ENCODE measurements at regions not wholly inside any gene's neighbourhood (a gene's known extent, or its start where the extent isn't known, plus 50 kb on each side); places are given as distances from the start of the nearest gene placed in this dataset.
"Not testable (repeated sequence)": the region's sequence is repeated elsewhere in the genome, so short reads cannot be mapped to it uniquely, and the experiment has no call there.

DNA sequence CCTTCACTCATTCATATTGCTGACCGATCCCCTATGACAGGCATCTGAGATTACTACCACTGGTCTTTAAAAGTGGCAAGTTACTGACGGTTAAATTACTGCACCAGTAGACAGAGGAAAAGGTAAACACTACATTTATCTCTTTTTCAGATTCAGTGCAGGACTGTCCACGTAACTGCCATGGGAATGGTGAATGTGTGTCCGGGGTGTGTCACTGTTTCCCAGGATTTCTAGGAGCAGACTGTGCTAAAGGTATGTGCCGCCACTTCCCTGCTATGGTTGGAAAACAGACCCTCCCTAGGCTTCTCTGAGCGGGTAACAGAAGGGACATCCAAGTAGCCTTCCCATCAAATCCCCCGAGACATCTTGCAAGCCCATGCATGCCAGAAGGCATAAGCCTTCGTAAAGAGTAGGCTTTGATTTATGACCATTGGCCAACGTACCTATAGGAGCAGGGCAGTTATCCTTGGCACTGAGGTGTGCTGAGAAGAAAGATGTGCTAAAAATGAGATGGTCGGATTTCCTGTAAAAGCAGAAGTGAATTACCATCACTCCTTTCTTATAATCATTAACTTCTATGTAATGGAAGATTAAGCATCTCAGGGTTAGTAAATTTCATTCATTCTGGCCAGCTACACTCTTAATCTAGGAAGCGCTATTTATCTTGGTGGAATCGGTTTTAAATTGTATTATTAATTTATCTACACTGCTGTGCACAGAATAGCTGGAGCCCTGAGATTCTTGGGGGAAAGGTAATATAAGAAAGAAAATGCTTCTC is 193.4 kb upstream of the WWC1 start (continued):
- TF ChIP-seq, protein P1, sequence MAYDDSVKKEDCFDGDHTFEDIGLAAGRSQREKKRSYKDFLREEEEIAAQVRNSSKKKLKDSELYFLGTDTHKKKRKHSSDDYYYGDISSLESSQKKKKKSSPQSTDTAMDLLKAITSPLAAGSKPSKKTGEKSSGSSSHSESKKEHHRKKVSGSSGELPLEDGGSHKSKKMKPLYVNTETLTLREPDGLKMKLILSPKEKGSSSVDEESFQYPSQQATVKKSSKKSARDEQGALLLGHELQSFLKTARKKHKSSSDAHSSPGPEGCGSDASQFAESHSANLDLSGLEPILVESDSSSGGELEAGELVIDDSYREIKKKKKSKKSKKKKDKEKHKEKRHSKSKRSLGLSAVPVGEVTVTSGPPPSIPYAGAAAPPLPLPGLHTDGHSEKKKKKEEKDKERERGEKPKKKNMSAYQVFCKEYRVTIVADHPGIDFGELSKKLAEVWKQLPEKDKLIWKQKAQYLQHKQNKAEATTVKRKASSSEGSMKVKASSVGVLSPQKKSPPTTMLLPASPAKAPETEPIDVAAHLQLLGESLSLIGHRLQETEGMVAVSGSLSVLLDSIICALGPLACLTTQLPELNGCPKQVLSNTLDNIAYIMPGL (CRISPR knock-in tag; IDR thresholded peaks at IDR 0.05) = no peak
- TF ChIP-seq, protein P2, sequence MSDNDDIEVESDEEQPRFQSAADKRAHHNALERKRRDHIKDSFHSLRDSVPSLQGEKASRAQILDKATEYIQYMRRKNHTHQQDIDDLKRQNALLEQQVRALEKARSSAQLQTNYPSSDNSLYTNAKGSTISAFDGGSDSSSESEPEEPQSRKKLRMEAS (CRISPR knock-in tag; IDR thresholded peaks at IDR 0.05) = no peak
- TF ChIP-seq, protein P3, sequence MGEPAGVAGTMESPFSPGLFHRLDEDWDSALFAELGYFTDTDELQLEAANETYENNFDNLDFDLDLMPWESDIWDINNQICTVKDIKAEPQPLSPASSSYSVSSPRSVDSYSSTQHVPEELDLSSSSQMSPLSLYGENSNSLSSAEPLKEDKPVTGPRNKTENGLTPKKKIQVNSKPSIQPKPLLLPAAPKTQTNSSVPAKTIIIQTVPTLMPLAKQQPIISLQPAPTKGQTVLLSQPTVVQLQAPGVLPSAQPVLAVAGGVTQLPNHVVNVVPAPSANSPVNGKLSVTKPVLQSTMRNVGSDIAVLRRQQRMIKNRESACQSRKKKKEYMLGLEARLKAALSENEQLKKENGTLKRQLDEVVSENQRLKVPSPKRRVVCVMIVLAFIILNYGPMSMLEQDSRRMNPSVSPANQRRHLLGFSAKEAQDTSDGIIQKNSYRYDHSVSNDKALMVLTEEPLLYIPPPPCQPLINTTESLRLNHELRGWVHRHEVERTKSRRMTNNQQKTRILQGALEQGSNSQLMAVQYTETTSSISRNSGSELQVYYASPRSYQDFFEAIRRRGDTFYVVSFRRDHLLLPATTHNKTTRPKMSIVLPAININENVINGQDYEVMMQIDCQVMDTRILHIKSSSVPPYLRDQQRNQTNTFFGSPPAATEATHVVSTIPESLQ (CRISPR knock-in tag; IDR thresholded peaks at IDR 0.05) = no peak
- TF ChIP-seq, protein P4, sequence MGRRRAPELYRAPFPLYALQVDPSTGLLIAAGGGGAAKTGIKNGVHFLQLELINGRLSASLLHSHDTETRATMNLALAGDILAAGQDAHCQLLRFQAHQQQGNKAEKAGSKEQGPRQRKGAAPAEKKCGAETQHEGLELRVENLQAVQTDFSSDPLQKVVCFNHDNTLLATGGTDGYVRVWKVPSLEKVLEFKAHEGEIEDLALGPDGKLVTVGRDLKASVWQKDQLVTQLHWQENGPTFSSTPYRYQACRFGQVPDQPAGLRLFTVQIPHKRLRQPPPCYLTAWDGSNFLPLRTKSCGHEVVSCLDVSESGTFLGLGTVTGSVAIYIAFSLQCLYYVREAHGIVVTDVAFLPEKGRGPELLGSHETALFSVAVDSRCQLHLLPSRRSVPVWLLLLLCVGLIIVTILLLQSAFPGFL (CRISPR knock-in tag; IDR thresholded peaks at IDR 0.05; ENCODE audit: borderline replicate concordance) = no peak
- TF ChIP-seq GTF2I (CRISPR knock-in tag; conservative IDR thresholded peaks at IDR 0.05) (no peak), KAT7 (CRISPR knock-in tag; IDR thresholded peaks at IDR 0.05; ENCODE audit: borderline replicate concordance) (no peak), TEAD4 (CRISPR knock-in tag; IDR thresholded peaks at IDR 0.05) (no peak), IRF2 (CRISPR knock-in tag; IDR thresholded peaks at IDR 0.05; ENCODE audit: borderline replicate concordance, low read depth) (no peak)
- TF ChIP-seq, protein P5, sequence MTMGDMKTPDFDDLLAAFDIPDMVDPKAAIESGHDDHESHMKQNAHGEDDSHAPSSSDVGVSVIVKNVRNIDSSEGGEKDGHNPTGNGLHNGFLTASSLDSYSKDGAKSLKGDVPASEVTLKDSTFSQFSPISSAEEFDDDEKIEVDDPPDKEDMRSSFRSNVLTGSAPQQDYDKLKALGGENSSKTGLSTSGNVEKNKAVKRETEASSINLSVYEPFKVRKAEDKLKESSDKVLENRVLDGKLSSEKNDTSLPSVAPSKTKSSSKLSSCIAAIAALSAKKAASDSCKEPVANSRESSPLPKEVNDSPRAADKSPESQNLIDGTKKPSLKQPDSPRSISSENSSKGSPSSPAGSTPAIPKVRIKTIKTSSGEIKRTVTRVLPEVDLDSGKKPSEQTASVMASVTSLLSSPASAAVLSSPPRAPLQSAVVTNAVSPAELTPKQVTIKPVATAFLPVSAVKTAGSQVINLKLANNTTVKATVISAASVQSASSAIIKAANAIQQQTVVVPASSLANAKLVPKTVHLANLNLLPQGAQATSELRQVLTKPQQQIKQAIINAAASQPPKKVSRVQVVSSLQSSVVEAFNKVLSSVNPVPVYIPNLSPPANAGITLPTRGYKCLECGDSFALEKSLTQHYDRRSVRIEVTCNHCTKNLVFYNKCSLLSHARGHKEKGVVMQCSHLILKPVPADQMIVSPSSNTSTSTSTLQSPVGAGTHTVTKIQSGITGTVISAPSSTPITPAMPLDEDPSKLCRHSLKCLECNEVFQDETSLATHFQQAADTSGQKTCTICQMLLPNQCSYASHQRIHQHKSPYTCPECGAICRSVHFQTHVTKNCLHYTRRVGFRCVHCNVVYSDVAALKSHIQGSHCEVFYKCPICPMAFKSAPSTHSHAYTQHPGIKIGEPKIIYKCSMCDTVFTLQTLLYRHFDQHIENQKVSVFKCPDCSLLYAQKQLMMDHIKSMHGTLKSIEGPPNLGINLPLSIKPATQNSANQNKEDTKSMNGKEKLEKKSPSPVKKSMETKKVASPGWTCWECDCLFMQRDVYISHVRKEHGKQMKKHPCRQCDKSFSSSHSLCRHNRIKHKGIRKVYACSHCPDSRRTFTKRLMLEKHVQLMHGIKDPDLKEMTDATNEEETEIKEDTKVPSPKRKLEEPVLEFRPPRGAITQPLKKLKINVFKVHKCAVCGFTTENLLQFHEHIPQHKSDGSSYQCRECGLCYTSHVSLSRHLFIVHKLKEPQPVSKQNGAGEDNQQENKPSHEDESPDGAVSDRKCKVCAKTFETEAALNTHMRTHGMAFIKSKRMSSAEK (CRISPR knock-in tag; IDR thresholded peaks at IDR 0.05; ENCODE audit: borderline replicate concordance) = no peak

DNA sequence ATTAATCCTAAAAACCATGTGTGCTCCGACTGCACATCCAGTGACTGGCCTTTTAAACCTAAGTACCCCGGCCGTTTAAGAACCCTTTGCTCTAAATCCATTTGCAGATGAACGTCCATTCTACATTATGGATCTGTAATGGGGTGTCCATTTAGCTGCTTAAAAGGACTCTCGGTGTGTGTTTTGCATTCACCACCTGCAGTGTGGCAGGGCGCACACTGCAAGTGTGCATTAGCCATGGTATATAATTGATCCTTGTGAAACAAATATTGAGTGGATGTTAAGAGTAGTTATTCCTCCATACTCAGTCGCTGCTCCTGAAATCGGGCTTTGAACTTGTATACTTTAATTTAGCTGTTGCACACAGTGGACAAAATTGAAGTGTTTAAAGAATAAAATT is 190.1 kb upstream of the WWC1 start:
- Mint-ChIP-seq H3K4me1 (peaks cover 25% of the 10 kb centered on the region), H3K36me3 (no peaks in the 10 kb centered on the region), H3K27ac (no peak overlapping the region), H3K9me3 (no peaks in the 10 kb centered on the region), H3K27me3 (ENCODE audit: low read depth) (no peaks in the 10 kb centered on the region), H3K4me3 (no peak overlapping the region)
- CTCF ChIA-PET = interaction anchor here (0.8 to 1.9 kb wide), 3 partner anchors 17 to 505 kb away, joined by 3 to 6 read pairs (median 3); no protein-coding TSS in a partner anchor
- DNase-seq (ENCODE audit: low spot score) = no peak
- POLR2A ChIA-PET = no interaction called here
- TF ChIP-seq ZNF423 (CRISPR knock-in tag; IDR thresholded peaks at IDR 0.05) = no peak
- no peak for TF ChIP-seq ZNF671 (CRISPR knock-in tag; IDR thresholded peaks at IDR 0.05)
- TF ChIP-seq, protein P5 (CRISPR knock-in tag; IDR thresholded peaks at IDR 0.05; ENCODE audit: borderline replicate concordance) = no peak
- TF ChIP-seq JUN (CRISPR knock-in tag; IDR thresholded peaks at IDR 0.05) = no peak
- no peak for ATAC-seq

DNA sequence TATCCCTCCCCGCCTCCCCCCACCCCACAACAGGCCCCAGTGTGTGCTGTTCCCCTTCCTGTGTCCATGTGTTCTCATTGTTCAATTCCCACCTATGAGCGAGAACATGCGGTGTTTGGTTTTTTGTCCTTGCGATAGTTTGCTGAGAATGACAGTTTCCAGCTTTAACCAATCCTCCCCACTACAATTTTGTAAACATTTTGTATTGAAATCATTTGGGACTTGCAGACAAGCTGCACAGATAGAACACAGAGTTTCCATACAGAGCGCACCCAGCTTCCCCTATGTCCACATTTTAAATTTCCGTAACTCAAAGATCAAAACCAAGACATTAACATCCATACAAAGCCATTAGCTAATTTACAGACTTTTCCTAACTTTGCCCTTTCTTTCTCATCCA is 188.4 kb upstream of the WWC1 start:
- POLR2A ChIA-PET; H3K9me3 Mint-ChIP-seq; H3K4me3 Mint-ChIP-seq; H3K27me3 Mint-ChIP-seq (ENCODE audit: low read depth); DNase-seq (ENCODE audit: low spot score); H3K27ac Mint-ChIP-seq; ATAC-seq; H3K36me3 Mint-ChIP-seq: not testable (repeated sequence)
- peaks cover 30% of the 10 kb centered on the region for H3K4me1 Mint-ChIP-seq
- CTCF ChIA-PET = interaction anchor here (1.2 kb wide), 1 partner anchor 11 kb away, joined by 4 read pairs; no protein-coding TSS in a partner anchor
